Renal pelvis (tissue), 1 donor: ENCODE measurements at regions not wholly inside any gene's neighbourhood (a gene's known extent, or its start where the extent isn't known, plus 50 kb on each side); places are given as distances from the start of the nearest gene placed in this dataset.

Experiments used
- DNase-seq: peaks from one replicate; pipeline ENCODE4 v3.0.0-alpha.2; 2013

DNA sequence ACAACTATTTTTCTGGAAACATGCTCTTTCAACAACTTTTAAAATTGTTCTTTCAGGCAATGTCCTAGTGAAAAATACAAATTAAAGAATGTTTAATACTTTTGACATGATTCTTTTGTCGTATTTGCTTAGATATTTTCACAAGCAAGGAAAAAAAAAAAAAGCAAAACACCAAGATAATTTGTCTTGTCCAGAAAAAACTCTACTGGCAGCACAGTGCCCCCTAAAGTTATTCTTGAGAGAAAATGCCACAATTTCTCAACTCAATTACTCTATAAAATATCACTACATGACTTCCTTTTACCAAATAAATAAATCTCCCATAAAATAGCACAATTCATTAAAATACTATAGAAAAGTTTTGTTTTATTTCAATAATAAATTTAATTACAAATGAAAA, 652.5 kb upstream of the EPHA7 start:
- DNase-seq, result no peak

DNA sequence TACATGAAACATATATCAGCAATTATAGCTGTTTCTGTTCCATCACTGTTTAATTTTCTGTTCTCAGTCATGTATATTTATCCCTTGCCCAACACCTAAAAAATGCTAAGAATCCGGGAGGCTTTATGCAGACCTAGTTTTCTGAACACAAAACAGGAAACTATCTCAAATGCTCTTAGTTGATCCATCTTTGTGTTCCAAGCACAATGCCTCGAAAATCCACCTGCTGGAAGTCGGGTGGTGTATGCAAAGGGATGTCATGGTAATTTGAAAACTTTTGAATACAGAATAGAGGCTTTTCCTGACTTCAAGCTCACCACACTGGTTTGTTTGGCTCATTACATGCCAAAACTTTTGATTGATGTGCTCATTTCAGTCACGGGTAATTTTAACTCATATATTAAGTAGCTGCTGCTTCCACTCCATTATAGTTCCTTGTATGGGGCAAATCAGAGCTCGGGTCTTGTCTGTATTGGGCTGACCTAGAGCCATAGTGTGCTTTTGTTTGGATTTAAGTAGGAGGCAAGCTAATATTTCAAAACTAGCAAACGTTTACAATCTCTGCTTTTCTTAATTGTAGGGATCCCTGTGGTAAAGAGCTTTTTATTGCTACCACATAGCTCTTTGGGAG, 646.5 kb upstream of the EPHA7 start:
- peak; percentile 10 for DNase-seq

DNA sequence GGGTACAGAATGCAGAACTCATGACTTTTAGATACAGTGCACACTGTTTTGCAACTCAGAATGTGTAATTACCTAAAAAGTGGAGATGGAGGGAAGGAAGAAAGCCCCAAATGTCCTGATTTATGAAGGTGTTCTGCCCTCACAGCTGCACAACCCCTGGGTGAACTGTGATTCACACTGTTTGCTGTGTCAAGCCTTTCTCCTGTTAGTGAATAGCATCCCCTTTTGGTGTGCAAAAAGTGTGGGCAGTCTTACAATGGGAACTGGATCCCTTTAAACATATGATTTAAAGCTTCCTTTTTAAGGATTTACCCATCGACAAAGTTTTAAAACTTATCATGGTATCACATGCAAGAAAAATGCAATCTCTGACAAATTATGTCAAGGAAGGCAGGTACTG, 633.4 kb upstream of the EPHA7 start:
- peak; percentile 20 for DNase-seq

DNA sequence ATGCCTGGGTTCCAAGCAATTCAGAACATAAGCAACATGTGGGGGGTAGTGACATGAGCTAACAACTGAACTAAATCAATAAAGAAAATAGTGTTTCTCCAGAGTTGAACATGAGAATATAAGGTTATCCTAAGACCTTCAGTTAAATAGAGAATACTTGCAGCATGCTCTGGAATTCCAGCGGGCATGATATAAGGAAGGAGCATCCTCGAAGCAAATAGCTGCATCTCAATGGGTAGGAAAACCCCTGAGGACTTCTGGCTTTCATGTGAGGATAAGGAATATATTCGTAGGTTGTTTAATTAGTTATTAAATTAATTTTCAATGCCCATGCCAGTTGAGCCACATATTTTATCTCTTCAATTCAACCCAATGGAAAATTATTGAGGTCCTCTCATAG, 631.2 kb upstream of the EPHA7 start:
- no peak for DNase-seq

DNA sequence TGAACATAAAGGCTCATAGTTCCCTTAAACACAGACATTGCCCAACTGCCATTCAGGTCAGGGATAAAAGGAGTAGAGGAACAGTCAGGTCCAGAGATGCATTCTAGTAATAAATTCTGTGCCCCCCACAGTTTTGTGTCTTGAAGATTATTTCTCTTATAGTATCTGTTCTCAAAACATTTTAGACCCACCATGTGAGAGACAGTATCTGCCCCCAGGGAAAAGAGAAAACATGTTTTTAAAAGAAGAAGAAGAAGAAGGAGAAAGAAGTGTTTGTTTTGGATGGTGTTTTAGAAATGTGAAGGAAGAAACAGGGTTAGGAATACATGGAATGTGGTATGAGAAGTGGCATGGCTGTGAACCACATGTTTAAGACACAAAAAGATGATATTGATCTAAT, 629.6 kb upstream of the EPHA7 start:
- no peak for DNase-seq

DNA sequence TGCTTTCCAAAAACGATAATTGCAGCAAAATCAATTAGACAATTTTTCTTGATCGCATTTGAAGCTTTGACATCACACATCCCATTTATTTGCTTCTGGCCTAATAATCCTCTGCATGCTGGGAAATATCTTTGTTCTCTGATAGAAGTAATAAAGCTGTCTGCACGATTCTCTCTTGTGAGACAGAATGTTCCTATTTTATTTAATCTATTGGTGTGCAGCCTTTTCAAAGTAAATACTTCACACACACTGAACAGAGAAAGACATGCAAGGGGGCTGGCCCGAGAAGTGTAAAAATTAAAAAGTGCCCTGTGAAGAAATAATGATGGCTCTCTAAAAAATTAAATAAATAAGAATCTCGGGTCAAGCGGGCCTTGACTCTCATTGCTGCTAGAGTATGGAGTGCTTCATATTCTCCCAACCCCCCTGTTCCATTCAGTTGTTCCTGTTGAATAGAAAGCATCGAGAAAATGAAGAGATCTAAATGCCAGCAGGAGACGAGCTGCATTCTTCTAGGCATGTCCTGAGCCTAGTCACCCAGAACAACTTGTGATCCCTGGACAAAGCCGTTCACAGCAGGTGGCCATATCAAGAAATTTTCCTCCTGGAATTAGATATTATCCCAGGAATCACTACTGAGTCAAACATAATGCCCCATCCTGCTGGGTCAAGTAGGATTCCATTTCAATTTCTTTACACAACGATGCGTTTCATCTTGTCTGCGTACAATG, 625.9 kb upstream of the EPHA7 start:
- peak; percentile 12 for DNase-seq

DNA sequence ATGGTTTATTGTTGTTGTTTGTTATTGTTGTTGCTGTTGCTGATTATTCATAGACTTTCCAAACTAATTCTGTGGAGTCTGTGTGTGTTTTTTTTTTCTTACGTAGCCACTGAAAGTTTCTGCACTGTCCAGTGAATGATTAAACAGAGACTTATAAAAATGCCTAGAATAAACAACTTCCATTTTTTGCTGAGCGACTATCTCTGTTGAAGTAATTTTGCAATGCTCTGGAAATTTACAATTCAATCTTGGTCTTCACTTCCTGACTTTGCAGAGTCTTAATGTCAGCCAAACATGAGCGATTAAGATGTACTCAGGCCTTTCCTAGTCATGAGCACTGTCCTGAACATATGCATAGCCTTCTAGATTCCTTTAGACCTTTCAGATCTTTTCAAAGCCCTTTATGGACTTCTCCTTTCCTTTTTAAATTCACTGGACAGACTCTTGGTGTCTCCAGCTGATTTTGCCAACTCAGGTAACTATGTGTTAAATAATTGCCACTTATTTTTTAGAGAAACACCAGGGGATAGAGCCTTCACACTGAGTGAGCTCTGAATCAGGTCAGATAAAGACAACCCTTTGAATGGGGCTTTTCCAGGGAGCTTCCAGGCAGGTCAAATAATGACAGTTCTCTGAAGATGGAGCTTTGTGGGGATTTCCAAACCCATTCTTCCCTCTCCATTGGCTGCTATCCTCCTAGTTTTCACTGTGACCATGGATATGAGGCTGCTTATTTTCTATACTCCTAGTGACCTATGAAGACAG, 622.8 kb upstream of the EPHA7 start:
- DNase-seq, result no peak

DNA sequence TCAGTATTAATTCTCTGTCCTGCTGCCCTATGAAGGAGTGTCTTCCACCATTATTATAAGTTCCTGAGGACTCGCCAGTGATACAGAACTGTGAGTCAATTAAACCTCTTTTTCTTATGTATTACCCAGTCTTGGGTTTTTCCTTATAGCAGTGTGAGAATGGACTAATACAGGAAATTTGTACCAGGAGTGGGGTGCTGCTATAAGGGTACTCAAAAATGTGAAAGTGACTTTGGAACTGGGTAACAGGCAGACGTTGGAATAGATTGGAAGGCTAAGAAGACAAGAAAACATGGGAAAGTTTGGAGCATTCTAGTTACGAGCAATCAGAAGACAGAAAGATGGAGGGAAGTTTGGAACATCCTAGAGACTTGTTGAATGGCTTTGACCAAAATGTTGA, 616.7 kb upstream of the EPHA7 start:
- DNase-seq, result no peak

DNA sequence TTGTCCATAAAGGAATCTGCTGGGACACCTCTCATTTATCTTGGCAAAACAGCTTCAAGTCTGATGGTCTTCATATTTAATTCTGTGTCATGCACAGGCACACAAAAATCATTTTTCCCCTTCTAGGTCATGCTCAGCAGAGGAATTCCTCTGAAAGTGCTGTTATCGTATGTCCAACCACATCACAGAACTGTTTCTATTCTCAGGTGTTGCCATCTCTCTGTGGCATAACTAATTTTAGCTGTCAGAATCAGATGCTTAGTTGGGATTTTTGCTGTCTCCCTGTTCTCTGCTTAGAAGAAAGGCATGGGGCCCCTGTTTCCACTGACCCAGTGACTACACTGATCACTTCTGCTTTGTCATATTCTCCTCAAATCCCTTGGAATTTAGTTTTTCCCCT, 608.0 kb upstream of the EPHA7 start:
- no peak for DNase-seq

DNA sequence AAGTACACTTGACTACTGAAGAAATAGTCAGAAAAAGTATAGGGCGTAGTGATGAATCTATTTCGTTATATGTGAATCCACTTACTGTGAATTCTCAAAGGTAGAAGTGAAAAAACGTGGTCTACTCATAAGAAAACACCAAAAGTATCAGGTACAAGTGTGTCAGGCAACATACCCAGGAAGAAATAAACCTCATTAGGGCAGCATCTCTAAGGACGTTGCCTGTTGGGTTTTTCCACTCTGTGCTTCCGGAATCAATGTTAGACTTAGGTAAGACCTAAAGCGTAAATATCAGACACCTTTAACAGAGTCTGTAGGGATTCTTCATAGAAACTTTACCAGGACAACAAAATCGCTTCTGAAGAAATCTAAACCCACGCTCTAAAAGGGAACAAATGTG, 607.2 kb upstream of the EPHA7 start:
- no peak for DNase-seq

DNA sequence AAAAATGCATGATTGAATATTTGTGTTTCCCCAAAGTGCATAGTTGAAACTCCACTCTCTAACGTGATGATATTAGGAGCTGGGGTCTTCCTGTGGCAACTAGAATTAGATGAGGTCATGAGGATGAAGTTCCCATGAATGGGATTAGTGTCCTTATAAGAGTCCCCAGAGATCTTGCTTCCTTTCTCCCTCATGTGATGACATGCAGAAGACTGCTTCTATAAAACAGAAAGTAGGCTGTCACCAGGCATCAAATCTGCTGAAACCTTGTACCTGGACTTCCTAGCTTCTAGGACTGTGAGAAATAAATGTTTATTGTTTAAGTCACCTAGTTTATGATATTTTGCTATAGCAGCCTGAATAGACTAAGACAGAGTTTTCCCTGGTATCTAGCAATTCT, 586.5 kb upstream of the EPHA7 start:
- DNase-seq, result no peak

DNA sequence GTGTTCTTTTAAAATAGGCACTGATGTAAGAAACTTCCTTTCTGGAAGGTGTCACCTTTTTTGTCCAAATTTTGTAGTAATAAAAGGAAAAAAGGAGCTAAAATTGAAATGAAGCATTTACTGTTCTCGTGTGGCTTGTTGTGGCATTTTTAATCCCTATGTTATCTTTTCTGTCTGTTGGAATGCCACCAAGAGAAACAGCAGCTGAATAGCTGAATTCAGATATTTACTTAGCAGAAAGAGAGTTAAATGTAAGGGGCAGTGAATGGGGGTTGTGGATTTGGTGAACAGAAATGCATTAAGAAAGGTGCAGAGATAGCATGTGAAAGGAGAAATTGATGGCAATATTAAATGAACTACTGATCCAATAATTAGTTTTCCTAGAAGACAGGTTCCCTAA, 573.6 kb upstream of the EPHA7 start:
- no peak for DNase-seq

DNA sequence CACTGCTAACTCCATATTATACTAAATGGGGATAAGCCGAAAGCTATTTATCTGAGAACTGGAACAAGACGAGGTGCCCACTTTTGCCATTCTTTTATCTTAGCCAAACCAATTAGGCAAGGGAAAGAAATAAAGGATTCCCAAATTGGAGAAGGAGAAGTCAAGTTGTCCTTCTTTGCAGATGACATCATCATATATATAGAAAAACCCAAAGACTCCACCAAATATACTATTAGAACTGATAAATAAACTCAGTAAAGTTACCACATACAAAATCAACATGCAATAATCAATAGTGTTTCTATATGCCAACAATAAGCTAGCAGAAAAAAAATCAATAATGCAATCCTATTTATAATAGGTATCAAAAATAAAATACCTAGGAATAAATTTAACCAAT, 570.3 kb upstream of the EPHA7 start:
- DNase-seq, result no peak

DNA sequence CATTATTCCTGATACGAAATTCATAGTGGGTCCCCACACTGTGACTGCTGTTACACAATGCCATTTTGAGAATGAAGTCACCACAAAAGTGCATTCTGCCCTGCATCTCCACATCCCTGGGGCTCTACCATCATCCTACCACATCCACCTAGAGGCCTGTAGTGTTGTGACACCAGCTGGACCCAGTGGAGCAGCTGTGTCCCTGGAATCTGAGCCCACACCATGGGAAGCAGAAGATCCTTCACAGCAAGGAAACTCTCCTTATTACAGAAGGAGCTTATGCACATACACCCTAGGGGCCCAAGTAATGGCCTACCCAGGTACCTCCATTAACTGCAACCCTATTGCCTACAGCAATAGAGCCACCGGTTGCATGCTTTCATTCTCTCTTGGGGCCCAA, 566.6 kb upstream of the EPHA7 start:
- DNase-seq, result no peak

DNA sequence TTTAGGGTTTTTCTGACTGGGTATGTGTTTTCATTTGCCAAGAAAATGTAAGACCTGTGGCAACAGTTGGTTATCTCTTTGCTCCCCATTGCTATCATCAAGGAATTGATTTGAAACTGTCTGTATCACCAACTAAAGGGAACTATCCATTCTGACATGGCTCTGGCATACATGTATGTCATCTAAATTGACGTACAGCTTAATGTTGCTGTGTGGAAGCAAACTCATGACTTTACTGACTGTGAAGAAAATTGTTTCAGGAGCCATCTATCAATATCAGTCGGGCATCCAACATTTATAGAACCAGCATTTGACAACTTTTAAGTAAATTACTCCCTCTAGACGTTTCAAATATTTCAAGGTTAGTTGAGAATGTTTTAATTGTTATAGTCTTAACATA, 555.8 kb upstream of the EPHA7 start:
- no peak for DNase-seq

DNA sequence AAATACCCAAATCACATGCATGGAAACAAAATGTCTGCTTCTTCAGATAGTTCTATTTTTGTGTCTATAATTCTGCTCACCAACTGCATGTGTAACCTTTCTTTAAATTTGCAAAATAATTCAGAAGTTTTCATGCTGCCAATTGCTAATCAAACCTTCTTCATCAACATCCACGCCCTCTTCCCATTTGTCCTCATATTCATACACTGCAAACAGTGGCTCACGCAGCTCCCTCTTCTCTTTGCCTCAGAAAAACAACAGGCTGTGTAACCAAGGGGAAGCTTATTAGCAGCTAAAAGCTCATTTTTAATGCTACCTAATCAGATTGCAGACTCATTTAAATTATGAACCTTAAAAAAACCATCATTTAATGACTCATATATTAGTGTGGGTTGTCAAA, 555.0 kb upstream of the EPHA7 start:
- no peak for DNase-seq

DNA sequence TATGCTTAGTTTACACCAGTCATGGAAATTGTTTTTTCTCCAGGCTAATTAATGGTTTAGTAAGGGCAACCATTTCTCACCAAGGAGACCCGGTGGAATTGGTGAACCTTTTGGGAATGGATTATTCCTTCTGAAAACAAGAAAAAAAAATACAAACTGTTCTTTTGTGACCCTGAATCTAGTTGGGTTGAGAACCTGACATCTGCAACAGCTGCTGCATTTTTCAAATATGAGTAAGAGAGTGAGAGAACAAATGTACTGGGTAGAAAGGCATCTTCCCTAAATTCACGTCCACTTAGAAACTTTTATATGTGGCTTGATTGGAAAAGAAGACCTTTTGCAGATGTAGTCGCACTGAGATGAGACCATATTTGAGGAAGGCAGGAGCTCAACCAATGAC, 553.4 kb upstream of the EPHA7 start:
- DNase-seq, result no peak

DNA sequence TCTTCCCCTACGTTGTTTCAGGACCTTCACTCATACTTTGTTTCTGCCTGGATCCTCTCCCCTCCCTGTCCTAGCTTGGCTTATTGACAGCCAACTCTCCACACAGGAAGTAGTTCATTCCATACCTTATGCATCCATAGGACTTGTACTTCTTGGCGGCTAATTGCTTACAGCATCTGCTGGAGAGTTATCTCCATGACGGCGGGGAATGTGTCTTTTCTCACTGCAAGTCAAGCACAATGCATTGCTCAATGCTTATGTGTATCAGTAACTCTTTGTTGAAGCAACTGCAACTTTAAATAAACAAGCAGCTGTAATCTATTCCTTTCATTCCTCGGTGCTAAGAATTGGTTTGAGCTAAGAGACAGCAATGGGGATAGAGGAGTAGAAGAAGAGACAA, 551.3 kb upstream of the EPHA7 start:
- no peak for DNase-seq

DNA sequence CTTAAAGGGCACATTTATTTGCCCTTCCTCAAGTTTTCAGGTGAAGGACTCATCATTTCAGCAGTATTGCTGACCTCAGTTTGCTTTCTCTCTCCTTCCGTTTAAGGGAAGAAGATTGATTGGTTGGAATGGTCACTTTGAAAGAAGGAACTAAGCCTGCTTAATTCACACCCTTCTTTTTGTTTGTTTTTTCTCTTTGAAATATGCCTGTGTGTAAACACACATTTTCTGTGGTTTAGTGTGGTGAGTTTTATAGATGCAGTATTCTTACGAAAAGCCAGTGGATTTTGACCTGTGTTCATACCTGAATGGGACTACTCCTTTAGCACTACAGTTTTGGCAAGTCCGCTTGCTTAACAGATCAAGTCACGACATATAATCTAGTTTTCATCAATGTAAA, 548.8 kb upstream of the EPHA7 start:
- no peak for DNase-seq

DNA sequence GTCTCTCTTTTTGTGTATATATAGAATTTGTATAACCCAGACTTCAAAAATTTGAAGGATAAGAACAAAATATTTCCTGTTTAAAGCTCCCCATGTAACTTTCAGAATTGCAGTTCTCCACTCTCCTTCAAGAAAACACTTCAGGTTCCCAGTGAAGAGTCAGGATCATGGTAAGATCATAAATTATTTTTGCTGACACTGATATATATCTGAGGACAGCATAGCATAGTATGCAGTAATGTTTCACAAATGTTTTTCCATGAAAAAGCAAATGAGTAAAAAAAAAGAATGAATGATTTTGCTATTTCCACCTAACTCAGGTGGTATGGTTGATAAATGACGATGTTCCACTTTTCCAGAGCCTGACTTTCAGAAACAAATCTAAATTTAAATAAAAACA, 545.6 kb upstream of the EPHA7 start:
- no peak for DNase-seq

DNA sequence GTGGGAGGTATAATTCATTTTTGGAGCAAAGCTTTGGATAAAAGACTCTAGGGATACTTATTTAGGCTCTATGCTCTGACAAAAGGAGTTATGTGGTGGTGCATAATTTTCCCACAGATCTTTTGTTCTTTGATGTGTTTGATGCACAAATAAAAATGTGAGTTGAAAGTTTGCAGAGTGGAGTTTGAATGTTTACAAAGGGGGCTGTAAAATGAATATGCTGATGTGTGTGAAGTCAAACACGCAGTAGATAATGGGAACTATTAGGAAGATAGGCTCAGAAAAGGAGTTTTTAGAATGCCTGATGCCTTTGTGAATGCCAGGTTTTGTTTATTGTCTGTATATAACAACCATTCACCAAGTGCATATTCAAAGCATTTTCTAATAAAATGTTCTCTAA, 545.0 kb upstream of the EPHA7 start:
- DNase-seq, result no peak

DNA sequence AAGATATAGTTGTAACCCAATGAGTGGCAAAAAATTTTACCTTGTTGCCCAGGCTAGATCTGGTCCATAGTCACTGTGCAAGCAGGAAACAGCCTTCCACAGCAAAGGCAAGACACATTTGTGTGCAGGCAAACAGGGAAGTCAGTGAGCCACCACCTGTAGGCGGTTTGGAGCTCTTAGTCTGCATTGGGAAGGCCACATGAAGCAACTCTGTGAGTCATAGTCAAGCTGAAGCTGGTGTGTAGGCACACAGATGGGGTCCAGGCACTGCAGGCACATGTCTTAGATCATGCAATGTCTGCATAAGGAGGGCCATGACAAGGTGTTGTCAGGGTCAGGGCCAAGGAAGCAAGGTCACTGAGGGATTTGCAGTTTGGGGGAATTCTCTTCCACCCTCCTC, 543.2 kb upstream of the EPHA7 start:
- no peak for DNase-seq

DNA sequence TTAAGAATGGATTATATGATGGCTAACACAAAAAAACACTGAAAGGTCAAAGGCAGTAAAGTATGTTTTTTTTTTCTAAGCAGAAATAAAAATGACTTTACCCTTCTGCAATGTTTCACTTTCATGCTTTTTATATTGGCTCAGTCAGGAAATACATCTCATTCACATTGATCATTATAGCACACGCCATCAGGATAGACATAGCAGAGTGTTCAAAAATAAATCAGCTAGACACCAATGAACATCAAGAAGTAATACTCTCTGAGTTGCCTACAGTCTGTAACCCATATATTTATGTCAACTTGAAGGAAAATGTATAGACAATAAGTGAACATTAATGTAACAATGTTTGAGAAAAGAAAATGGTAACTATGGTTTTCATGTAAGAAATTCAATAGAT, 535.2 kb upstream of the EPHA7 start:
- no peak for DNase-seq

DNA sequence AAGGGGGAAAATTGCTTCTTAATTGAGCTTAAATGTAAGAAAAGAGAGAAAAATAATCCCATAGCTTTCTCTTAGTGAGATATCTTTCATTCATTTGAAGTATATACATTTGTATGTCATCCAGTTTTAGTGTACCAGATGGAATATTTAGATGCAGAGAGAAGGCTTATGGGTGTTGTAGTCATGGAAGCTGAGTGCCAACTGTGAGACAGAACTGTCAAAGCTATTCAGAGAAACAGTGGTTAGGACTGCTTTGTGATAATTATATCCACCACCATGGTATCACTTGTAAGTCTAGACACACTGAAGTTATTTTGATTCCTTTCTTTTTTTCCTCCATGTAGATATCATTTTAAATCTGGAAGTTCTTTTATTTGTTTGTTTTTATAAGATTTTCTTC, 524.3 kb upstream of the EPHA7 start:
- no peak for DNase-seq
